Muscle of leg (tissue), 3 donors: ENCODE measurements at regions not wholly inside any gene's neighbourhood (a gene's known extent, or its start where the extent isn't known, plus 50 kb on each side); places are given as distances from the start of the nearest gene placed in this dataset.
A peak's percentile ranks its signal among the peaks of the same experiment; 100 is the strongest.

Experiments used
- DNase-seq: peaks from one replicate; pipeline ENCODE4 v3.0.0; 2013
- H3K27ac ChIP-seq: one replicate; pipeline ENCODE4 v1.5.1; 2013; ENCODE audit warnings: mild to moderate bottlenecking, low read length, control low read depth
- H3K27me3 ChIP-seq: one replicate; pipeline ENCODE4 v1.6.1; 2013; ENCODE audit warnings: low read length; ENCODE audit not compliant: control insufficient read depth, insufficient read depth
- H3K36me3 ChIP-seq: one replicate; pipeline ENCODE4 v1.6.1; 2013; ENCODE audit warnings: low read length; ENCODE audit not compliant: control insufficient read depth, insufficient read depth
- H3K4me1 ChIP-seq: one replicate; pipeline ENCODE4 v1.6.1; 2013; ENCODE audit warnings: low read length; ENCODE audit not compliant: control insufficient read depth, insufficient read depth
- H3K4me3 ChIP-seq: one replicate; pipeline ENCODE4 v1.5.1; 2013; ENCODE audit warnings: low read length, control low read depth
- H3K9me3 ChIP-seq: replicated peaks from 2 replicates; pipeline ENCODE4 v1.6.1; 2013; ENCODE audit warnings: low read depth, low read length; ENCODE audit not compliant: control insufficient read depth
- WGBS: methylation state at CpG from one replicate; pipeline ENCODE4 v1.1.5; 2013; ENCODE audit warnings: missing lambda C conversion rate; ENCODE audit not compliant: insufficient coverage; 5-methylcytosine and 5-hydroxymethylcytosine counted together

DNA sequence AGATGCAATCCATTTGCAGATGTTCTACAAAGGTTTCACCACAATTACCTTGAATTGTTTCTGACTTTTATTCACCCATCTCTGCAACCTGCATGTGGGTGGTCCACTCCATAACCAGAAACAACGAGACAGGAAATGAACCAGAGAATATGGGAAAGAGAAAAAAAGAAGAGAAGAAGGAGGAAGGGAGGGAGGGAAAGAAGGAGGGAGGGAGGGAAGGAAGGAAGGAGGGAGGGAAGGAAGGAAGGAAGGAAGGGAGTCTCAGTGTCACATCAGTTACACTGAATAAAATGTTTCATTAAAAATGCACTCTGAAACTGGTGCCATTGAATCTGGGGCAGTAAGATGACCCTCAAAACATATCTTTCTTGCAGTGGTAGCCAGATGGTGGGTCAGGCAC is 301.3 kb upstream of the MGMT start:
- no CpG with 5 or more reads among the region's 1 CpG for WGBS
- H3K4me1 ChIP-seq, result peaks cover 11% of the 10 kb centered on the region
- H3K36me3 ChIP-seq, result no peaks in the 10 kb centered on the region
- no peaks in the 10 kb centered on the region for H3K27me3 ChIP-seq
- H3K9me3 ChIP-seq, result peaks cover 2% of the 10 kb centered on the region
- no peak overlapping the region for H3K4me3 ChIP-seq
- peak; percentile 70 for DNase-seq
- H3K27ac ChIP-seq, result no peak overlapping the region

DNA sequence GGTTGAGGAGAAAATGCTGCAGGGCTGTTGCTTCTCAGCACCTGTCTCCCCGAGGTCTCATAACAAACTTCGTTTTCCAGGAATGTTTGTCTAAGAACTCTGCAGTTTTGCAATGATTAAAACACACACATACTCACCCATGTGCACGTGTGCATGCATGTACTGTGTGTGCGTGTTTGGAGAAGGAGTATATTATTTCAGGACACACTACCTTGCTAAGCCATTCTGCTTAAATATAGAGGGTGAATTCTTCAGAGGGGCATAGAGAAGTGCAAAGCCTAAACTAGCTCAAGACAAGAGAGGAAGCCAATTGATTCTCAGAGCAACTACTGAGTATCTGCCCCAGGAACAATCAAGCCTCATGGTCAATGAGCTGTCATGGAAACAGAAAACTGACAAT is 298.4 kb upstream of the MGMT start:
- no peaks in the 10 kb centered on the region for H3K27me3 ChIP-seq
- DNase-seq, result no peak
- H3K27ac ChIP-seq, result no peak overlapping the region
- H3K36me3 ChIP-seq, result no peaks in the 10 kb centered on the region
- no peak overlapping the region for H3K4me3 ChIP-seq
- H3K4me1 ChIP-seq, result peaks cover 11% of the 10 kb centered on the region
- no peaks in the 10 kb centered on the region for H3K9me3 ChIP-seq
- 100% methylated on average over 1 of the region's 4 CpGs for WGBS

DNA sequence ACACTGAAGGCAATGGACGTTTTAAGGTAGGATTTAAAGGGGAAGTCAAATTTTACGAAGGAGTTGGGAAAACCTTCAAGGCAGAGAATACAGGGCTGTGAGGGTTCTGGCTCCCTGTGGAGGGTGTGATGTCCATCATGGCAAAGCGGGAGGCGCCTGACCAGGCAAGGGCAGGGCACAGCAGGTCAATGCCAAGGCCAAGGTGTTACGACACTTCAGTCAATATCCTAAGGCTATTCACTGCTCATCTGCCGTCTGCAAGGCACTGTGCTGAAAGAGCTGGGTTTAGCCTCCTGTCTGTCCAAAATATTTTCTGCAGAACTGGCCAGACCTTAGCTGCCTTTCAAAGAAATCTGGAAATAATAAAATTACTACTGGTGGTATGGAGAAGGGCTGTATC is 297.9 kb upstream of the MGMT start:
- Histone ChIP-seq H3K27me3 (no peaks in the 10 kb centered on the region), H3K4me3 (no peak overlapping the region), H3K9me3 (no peaks in the 10 kb centered on the region), H3K4me1 (peaks cover 11% of the 10 kb centered on the region), H3K27ac (no peak overlapping the region), H3K36me3 (no peaks in the 10 kb centered on the region)
- no peak for DNase-seq
- 92% methylated on average over 2 of the region's 6 CpGs for WGBS

DNA sequence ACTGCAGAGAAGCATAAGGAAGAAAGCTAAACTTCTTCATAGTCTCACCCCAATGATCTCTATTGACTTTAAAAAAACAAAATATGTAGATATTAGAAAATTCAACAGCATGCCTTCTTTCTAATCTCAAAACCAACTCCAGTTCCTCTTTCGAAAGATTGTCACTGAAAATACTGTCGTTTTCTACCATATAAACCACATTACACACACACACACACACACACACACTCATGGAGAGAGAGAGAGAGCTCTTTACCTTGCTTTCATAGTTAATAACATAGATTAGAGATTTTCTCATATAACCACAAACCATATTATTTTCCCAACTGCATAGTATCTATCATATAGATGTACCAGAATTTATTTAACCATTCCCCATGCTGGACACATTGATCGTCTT is 296.2 kb upstream of the MGMT start:
- Histone ChIP-seq H3K4me1 (peaks cover 20% of the 10 kb centered on the region), H3K27ac (no peak overlapping the region), H3K4me3 (no peak overlapping the region), H3K9me3 (no peaks in the 10 kb centered on the region), H3K27me3 (no peaks in the 10 kb centered on the region), H3K36me3 (no peaks in the 10 kb centered on the region)
- WGBS, result no CpG with 5 or more reads among the region's 3 CpGs
- no peak for DNase-seq

DNA sequence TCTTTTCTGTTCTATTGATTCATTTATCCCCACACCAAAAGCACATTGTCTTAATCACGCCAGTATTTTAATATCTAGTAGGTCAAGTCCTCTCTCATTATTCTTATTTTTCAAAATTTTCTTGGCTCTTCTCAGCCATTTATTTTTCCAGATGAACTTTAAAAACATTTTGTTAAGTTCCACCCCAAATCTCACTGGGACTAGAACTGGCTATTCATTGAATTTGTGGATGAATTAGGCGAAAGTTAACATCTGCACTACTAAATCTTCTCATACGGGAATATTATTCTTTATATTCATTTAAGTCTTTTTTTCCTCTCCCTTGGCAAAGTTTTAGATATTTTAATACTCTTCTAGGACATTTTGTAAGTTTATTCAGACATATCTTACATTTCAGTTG is 295.2 kb upstream of the MGMT start:
- peak; percentile 95 for DNase-seq
- no CpG with 5 or more reads among the region's 3 CpGs for WGBS
- H3K9me3 ChIP-seq, result no peaks in the 10 kb centered on the region
- no peaks in the 10 kb centered on the region for H3K27me3 ChIP-seq
- H3K36me3 ChIP-seq, result no peaks in the 10 kb centered on the region
- peak overlapping the region; percentile 36 for H3K27ac ChIP-seq
- H3K4me1 ChIP-seq, result peaks cover 20% of the 10 kb centered on the region
- no peak overlapping the region for H3K4me3 ChIP-seq

DNA sequence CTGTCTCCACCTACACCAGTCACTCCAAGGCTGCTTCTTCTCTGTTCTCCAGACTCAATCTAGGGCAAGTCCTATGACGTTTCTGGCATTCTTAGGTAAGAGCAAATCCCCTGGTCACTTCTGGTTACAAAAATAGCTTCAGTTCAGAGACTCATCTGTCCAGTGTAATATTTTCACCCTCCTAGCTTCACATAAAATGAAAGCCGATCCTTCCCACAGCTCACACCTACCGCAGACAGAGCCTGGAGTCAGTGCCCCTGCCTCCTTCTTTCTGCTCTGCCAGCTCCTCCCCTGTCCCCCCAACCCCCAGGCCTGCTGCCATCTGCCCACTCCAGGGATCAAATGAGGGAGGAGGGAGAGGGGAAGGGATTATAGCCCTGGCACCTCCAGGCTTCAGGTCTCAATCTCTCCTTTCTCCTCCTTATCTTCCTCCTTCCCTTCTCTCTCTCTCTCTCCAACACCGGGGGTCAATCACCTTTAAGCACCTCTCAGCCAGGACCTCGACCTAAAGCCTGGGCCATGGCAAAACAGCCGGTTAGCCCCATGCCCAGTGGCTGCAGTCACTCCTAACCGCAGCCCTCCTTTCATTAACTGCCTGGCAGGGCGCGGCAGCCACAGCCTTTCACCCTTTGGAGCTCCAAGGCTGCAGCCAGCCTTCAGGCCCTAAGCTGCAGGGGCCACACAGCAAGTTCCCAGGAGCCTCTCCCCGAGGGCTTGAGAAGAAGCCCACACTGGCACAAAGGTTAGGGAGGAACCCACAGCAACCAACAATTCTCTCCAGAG is 292.6 kb upstream of the MGMT start:
- peak; percentile 62 for DNase-seq
- Histone ChIP-seq H3K36me3 (no peaks in the 10 kb centered on the region), H3K4me1 (peaks cover 27% of the 10 kb centered on the region), H3K9me3 (no peaks in the 10 kb centered on the region), H3K27me3 (no peaks in the 10 kb centered on the region), H3K4me3 (no peak overlapping the region), H3K27ac (no peak overlapping the region)
- WGBS, result 60% methylated on average over 6 of the region's 10 CpGs

DNA sequence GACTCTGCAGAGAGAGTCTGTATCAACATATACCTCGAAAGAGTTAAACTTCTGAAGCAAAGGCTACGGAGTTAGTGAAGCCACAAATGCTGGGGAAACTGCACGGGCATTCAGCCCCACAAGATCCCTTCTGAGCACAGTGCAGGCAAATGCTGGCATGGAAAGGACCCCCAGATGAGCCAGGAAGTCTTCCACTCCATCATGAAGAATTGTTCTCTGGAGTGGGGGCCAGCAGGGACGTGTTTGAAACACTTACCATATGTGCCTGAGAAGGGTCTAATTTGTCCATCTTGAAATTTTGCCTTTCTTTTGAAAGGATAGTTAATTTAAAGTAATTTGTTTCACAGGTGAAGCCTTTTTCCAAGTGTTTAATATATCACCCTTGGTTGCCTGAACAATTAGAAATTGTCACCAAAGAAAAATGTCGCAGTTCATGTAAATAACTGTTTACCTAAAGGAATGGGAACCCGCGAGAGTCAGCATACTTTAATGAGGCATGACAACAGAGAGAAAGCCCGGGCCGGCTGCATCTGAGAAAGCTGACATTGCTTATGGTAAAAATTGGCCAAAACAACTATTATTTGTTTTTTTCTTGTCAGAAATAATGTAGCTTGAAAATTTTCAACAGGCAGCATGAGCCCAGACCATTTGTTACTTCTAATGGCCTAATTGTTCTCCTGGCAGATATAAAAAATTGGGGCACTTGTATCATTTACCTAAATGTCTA is 287.6 kb upstream of the MGMT start:
- H3K27ac ChIP-seq, result peak overlapping the region; percentile 44
- 30% methylated on average over 7 of the region's 9 CpGs for WGBS
- peak; percentile 57 for DNase-seq

DNA sequence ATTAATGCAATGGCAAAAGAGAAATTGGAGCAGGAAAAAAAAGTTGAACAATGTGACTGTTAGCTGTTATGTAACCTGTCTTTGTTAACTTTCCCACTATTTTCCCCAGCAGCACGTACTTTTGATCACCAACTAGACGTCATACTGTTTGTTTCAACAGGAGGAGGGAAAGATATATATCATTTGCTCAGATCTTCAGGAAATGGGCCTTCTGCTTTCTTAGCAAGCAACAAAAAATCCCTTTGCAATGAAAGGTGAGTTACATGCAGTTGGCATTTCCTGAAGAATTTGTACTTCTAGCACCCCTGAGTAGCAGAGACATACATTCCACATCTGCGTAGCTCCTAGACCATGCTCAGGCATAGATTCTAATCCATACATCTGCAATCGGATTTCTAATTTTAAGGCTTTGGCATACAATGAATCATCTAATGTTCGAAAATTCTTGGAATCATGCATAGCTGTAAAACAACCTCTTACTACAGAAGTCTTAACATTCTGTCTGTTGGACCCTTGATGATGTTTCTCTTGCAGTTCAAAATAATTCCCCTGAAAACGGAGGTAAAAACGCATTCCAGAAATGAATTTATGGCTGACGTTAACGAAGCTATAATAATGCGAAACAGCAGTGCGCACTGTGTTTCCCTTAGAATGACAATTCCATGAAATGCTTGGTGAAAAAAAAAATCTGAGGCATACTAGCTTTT is 286.9 kb upstream of the MGMT start:
- DNase-seq, result peak; percentile 94
- peaks cover 2% of the 10 kb centered on the region for H3K27me3 ChIP-seq
- no peaks in the 10 kb centered on the region for H3K9me3 ChIP-seq
- H3K27ac ChIP-seq, result peak overlapping the region; percentile 53
- H3K4me3 ChIP-seq, result no peak overlapping the region
- H3K4me1 ChIP-seq, result peaks cover 26% of the 10 kb centered on the region
- H3K36me3 ChIP-seq, result no peaks in the 10 kb centered on the region
- 17% methylated on average over 7 of the region's 11 CpGs for WGBS

More for the DNA sequence above, 287.6 kb upstream of the MGMT start:
- no peaks in the 10 kb centered on the region for H3K9me3 ChIP-seq
- no peaks in the 10 kb centered on the region for H3K36me3 ChIP-seq
- H3K4me1 ChIP-seq, result peaks cover 29% of the 10 kb centered on the region
- H3K4me3 ChIP-seq, result no peak overlapping the region
- peaks cover 2% of the 10 kb centered on the region for H3K27me3 ChIP-seq

DNA sequence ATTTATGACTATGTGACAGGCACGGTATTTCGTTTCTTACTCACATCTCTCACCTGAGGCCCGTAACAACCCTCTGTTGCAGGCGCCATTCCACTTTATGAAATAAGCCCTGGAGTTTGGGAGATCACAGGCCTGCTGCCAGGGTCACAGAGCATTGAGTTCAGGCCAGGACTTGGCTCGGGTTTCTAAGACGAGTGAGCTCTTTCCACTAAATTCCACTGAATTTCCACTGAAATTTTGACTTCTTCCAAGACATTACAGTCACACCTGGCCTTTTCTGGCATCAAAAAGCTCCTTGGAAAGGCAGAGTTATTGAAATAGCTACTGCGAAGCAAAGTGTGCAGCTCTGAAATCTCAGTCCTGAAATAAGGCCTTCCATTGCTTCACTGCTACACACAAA is 282.8 kb upstream of the MGMT start:
- WGBS, result 24% methylated on average over 3 of the region's 7 CpGs
- Histone ChIP-seq H3K27me3 (peaks cover 2% of the 10 kb centered on the region), H3K36me3 (no peaks in the 10 kb centered on the region), H3K4me3 (no peak overlapping the region), H3K27ac (peak overlapping the region; percentile 26), H3K4me1 (peaks cover 15% of the 10 kb centered on the region), H3K9me3 (peaks cover 10% of the 10 kb centered on the region)
- peak; percentile 94 for DNase-seq

DNA sequence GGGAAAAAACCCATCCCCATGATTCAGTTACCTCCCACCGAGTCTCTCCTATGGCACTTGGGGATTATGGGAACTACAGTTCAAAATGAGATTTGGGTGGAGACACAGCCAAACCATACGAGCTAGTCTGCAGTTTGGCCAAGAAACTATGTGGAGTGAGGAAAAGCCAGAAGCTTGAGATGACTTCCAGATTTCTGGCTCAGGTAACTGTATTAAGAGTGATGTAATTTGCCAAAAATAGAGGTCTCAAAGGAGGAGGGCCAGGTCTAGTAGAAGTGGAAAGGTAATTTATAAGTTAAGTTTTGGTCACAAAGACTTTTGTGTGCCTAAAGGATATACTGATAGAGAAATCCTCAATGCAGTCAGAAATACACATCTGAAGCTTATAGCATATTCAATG is 279.7 kb upstream of the MGMT start:
- Histone ChIP-seq H3K36me3 (no peaks in the 10 kb centered on the region), H3K27ac (no peak overlapping the region), H3K27me3 (no peaks in the 10 kb centered on the region), H3K4me3 (no peak overlapping the region), H3K4me1 (peaks cover 22% of the 10 kb centered on the region), H3K9me3 (peaks cover 10% of the 10 kb centered on the region)
- peak; percentile 84 for DNase-seq
- 0% methylated on average over 1 of the region's 2 CpGs for WGBS
